ENCODE measurements at regions not wholly inside any gene's neighbourhood (a gene's known extent, or its start where the extent isn't known, plus 50 kb on each side); places are given as distances from the start of the nearest gene placed in this dataset.

- no peak for DNase-seq
These were observed 113.0 kb downstream of the DTHD1 start for GRCh38 chr4:36394352-36394903.

GRCh38 chr4:36399762-36400353 lies 118.4 kb downstream of the DTHD1 start:
- peak; percentile 31 for DNase-seq

DNA sequence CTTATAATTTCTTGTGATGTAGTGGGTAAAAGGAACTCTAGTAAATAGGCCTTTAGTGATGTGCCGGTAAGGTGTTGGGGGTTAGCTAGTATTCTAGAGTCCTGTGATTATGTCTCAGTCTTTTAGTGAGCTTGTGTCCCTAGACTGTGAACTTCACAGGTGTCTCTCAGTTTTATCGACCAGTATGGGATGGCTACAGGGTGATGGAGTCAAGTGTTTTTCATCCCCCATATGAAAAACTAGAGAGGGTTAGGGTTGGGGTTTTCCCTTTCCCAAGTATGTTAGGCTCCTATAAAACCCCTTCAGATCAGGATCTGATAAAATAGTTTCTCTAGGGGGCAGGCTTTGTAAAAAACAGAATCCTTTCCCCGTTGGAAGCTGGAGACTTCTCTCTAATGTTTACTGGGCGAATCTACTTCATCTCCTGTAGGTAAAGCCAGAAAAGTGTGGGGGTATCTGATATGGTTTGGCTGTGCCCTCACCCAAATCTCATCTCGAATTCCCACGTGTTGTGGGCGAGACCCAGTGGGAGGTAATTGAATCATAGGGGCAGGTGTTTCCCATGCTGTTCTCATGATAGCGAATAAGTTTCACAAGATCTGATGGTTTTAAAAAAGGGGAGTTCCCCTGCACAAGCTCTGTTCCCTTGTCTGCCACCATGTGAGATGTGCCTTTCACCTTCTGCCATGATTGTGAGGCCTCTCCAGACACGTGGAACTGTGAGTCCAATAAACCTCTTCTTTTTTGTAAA lies 120.8 kb downstream of the DTHD1 start:
- no peak for DNase-seq

GRCh38 chr4:36411338-36411737 lies 129.9 kb downstream of the DTHD1 start:
- DNase-seq: no peak

- no peak for DNase-seq
These were observed 132.8 kb downstream of the DTHD1 start for GRCh38 chr4:36414248-36414647.

DNA sequence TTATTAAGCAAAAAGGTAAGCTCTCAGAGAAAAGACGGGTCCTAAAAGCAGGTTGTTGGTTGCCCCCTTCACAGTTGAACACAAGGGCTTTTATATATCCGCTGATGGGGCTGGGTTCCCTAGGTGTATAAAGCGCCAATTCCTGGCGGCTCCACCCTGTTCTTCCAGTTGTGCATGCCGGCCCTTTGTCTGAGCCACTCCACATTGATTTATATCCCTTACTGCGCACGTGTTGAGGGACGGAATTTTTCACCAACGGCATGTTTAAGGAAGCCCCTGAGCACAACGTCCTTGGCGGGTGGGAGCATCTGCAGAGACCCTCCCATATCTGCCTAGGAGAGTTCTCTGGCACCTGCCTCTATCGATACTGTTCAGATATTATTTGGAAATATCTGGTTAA lies 135.7 kb downstream of the DTHD1 start:
- no peak for DNase-seq

- DNase-seq: no peak
These were observed 138.8 kb downstream of the DTHD1 start for GRCh38 chr4:36420111-36420679.

- DNase-seq: no peak
These were observed 141.2 kb downstream of the DTHD1 start for GRCh38 chr4:36422607-36423006.

DNA sequence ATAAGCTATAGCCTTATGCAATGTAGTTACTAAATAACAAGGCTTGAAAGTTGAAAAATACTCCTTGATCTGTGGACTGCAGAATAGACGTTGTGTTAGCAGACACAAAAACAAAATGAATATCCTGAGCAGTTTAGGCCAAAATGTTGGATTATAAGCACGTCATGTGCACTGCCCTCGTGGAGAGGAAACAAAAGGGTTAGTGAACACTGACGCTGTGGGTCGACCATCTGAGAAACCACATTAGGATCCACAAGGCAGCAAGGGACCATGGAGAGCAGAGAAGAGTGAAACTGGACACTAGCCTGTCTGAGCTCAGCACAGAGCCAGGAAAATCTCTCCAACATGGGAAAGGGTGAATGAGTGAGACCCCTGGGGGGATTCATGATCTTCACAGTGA lies 145.3 kb downstream of the DTHD1 start:
- DNase-seq: no peak

GRCh38 chr4:36427696-36428095 lies 146.3 kb downstream of the DTHD1 start:
- no peak for DNase-seq

GRCh38 chr4:36432586-36432985 lies 151.2 kb downstream of the DTHD1 start:
- no peak for DNase-seq

- DNase-seq: no peak
These were observed 158.1 kb downstream of the DTHD1 start for GRCh38 chr4:36439556-36439955.

DNA sequence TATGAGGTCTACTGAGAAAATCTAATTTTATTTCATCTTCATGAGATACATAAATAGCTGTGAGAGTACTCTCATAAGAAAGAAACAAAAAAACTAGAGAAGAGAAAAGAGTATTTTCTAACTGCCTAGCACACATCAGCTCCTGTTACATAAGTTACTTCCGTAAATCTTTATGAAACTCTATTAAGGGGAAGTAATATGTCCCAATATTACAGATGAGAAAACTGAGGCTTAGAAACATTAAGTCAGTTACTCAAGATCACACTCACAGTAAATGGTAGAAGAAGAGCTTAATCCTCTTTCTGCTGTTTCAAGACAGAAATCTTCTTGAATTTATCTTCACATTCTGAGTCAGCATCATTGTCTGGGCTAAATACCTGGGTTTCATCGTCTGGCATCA lies 164.1 kb downstream of the DTHD1 start:
- DNase-seq: no peak

GRCh38 chr4:36446275-36446674 lies 164.9 kb downstream of the DTHD1 start:
- no peak for DNase-seq

DNA sequence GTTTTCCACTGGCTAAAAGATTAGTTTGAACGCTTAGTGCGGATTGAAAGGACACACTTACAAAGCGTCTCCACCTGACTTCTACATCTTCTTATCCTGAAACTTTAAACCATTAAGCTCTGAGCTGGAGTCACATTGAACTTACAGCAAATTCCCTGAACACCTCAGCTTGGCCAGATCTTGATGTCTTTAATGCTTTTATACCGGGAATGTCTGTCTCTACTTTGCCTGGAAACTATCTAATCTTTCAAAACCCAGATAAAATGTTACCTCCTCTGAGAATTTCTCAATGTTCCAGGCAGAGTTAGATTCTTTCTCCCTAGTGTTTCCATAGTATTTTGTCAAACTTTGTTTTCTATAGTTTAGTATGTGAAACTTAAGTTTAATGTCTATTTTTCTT lies 179.9 kb downstream of the DTHD1 start:
- DNase-seq: no peak

DNA sequence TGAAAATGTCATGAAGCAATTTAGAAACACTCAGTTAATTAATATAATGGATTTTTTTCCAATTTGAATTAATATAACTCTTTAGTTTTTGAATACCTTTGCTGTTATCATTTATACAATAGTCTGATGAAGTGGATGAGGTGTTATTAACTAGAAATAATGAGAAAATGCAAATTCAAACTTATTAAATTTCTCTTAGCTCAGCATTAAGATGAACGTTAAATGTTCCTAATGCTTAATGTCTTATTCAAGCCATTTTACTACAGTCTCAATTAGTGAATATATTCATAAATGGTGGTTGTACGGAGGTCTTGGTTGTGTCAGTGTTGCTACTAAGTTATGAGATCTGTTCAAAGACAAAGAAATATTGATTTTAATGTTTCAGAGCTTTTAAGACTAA lies 186.3 kb downstream of the DTHD1 start:
- DNase-seq: no peak

DNA sequence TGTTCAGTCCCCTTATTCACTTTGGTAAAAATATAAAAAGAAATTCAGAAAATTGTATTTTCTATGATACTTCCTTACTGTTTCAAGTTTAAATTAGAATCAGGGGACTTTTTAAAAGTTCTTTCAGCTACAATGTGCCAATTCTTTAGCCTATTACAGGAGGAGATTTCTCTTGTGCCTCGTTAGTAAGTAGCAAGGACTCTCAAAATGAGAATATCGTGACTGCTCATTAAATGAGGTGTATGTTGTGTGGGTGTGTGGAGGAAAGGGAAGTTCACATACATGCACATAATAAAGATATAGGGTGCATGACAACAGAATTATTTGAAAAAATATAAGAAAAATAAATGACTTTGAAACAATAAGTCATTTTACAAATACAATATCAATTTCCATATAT lies 190.5 kb downstream of the DTHD1 start:
- DNase-seq: no peak

- DNase-seq: no peak
These were observed 194.7 kb downstream of the DTHD1 start for GRCh38 chr4:36476135-36476534.

DNA sequence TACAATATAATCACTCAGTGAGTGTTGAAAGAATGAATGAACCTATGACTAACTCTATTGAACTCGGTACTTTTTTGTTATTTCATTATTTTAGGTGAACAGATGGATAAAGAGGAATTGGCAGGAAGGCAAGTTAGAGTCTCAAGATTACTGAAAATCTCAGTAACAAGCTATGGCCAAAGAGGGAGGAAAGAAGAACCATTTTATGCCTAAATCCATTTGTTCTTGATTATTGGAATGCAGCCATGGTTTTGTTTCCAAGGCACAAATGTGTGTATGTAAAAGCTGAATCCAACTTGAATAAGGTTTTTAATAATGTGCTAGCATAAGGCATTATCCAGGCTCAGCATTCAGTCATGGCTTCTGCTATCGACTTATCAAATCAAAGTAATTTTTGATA lies 196.4 kb downstream of the DTHD1 start:
- DNase-seq: peak; percentile 52

DNA sequence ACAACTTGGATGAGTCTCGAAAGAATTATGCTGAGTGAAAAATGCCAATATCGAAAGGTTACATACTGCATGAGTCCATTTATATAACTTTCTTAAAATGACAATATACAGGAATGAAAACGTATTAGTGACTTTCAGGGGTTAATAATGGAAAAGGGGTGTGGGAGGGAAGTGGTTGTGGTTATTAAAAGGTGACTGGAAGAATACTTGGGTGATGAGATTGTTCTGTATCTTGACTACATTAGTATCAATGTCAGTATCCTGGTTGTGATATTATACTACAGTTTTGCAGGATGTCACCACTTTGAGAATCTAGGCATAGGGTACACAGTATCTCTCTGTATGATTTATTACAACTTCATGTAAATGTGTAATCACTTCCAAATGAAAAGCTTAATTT lies 204.5 kb downstream of the DTHD1 start:
- DNase-seq: no peak

DNA sequence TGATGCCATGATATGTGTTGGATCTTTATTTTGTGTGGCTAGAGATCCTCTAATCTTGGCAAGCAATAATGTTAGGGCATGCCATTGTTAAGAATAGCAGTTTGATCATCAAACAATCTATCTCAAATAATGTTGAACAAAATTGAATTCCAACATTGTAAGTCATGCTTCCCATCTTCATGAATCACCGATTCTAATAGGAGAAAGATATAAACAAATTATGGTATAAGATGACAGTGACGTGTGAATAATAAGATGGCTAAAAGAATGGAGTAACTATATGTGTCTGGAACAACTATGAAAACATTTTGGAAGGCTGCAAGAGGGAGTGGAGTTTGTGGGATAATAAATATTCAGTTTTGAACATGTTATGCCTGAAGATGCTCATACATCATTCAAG lies 208.4 kb downstream of the DTHD1 start:
- no peak for DNase-seq

DNA sequence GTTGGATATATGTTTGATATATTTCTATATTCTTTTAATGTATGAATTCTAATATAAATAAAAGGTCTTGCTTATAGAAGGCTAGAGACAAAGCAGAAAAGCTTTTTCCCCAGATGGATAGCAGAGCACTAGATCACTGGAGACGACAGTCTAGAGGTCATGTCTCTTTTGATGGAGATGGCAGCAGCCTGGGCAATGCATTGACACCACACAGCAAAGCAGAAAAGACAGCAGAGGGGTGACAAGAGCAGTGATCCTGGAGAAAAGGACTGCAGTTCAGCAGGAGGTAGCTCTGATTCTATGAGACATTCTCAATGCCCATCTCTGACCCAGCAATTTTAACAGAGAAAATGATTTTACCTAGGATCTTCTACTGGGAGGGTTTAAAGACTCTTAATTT lies 210.6 kb downstream of the DTHD1 start:
- DNase-seq: no peak

DNA sequence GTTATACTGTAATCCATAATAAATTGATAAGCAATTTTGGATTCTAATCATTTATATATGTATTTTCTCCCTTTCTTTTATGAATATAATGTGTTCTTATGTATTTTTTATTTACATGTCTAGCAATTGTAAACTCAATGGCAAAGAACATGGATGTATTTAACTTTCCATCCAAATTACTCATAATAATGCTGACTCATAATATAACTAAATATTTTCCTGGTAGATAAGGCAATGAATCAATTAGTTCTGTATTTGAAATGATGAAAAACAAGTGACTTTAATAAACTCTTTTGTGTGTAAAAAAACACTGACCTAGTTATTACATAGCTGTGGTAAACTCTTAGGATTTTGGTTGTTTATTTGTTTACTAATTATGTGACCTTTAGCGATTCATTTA lies 211.2 kb downstream of the DTHD1 start:
- no peak for DNase-seq

DNA sequence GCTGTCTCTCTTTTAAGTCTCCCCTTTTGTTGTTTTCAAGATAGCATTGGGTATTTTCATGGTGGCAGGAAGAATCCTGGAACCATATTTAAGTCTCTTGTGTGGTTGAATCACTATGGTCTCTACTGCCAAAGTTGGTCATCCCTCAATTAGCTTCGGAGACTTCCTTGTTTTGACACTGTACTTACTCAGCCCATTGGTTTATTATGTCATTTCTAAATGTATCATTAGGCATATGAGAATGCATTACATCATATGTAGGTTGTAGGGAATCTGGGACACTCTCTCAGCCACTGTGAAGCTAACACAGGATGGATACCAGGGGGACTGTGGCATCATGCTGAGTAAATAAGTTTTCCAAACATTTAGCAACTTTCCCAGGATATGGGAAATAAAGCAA lies 211.8 kb downstream of the DTHD1 start:
- DNase-seq: no peak

All from tongue (tissue), 1 donor.